ENCODE measurements at regions not wholly inside any gene's neighbourhood (a gene's known extent, or its start where the extent isn't known, plus 50 kb on each side); places are given as distances from the start of the nearest gene placed in this dataset.
A peak's percentile ranks its signal among the peaks of the same experiment; 100 is the strongest.

GRCh38 chr17:69605571-69605970, 191.1 kb downstream of the MAP2K6 start:
- WGBS (ENCODE audit: insufficient coverage) = 98% methylated on average over 3 of the region's 5 CpGs
- H3K4me3 ChIP-seq (ENCODE audit: control insufficient read depth in 1 of 7, extremely low read depth in 1 of 7, insufficient read depth in 4 of 7, low read depth in 2 of 7, low read length in 6 of 7) = no peak overlapping the region
- H3K36me3 ChIP-seq (ENCODE audit: control insufficient read depth in 4 of 4, insufficient read depth in 4 of 4, low read length in 3 of 4) = no peaks in the 10 kb centered on the region
- H3K9me3 ChIP-seq (ENCODE audit: control extremely low read depth in 1 of 5, control insufficient read depth in 4 of 5, insufficient read depth in 2 of 5, low read depth in 1 of 5, low read length in 4 of 5) = no peaks in the 10 kb centered on the region
- CTCF ChIA-PET = interaction anchor here (1.0 kb wide), 1 partner anchor 950 kb away, joined by 3 read pairs; no protein-coding TSS in a partner anchor
- POLR2A ChIA-PET = no interaction called here
- no peak overlapping the region for H3K27ac ChIP-seq (ENCODE audit: insufficient read depth in 1 of 2, low read depth in 1 of 2, low read length in 2 of 2, poor library complexity in 1 of 2, severe bottlenecking in 2 of 2)
- H3K4me1 ChIP-seq (ENCODE audit: control extremely low read depth in 1 of 4, control insufficient read depth in 4 of 4, insufficient read depth in 4 of 4, low read length in 3 of 4) = peaks cover 0 to 26% (median 15%) of the 10 kb centered on the region in 4 experiments
- DNase-seq = no peak
- H3K27me3 ChIP-seq (replicated peaks in 2 of 5; ENCODE audit: control insufficient read depth in 4 of 5, insufficient read depth in 5 of 5, low read length in 4 of 5) = no peaks in the 10 kb centered on the region

GRCh38 chr17:69606142-69606800, 191.8 kb downstream of the MAP2K6 start:
- POLR2A ChIA-PET = no interaction called here
- no peaks in the 10 kb centered on the region for H3K9me3 ChIP-seq (ENCODE audit: control extremely low read depth in 1 of 5, control insufficient read depth in 4 of 5, insufficient read depth in 2 of 5, low read depth in 1 of 5, low read length in 4 of 5)
- H3K4me1 ChIP-seq (ENCODE audit: control extremely low read depth in 1 of 4, control insufficient read depth in 4 of 4, insufficient read depth in 4 of 4, low read length in 3 of 4) = peaks cover 0 to 26% (median 15%) of the 10 kb centered on the region in 4 experiments

GRCh38 chr17:69607162-69607834, 192.8 kb downstream of the MAP2K6 start:
- H3K27ac ChIP-seq (ENCODE audit: insufficient read depth in 1 of 2, low read depth in 1 of 2, low read length in 2 of 2, poor library complexity in 1 of 2, severe bottlenecking in 2 of 2) = no peak overlapping the region
- 67% methylated on average over 2 of the region's 6 CpGs for WGBS (ENCODE audit: insufficient coverage)
- POLR2A ChIA-PET = no interaction called here
- H3K27me3 ChIP-seq (replicated peaks in 2 of 5; ENCODE audit: control insufficient read depth in 4 of 5, insufficient read depth in 5 of 5, low read length in 4 of 5) = no peaks in the 10 kb centered on the region
- peaks cover 0 to 26% (median 15%) of the 10 kb centered on the region in 4 experiments for H3K4me1 ChIP-seq (ENCODE audit: control extremely low read depth in 1 of 4, control insufficient read depth in 4 of 4, insufficient read depth in 4 of 4, low read length in 3 of 4)
- DNase-seq = peak; percentile 51 to 74 (median 65)
- no peaks in the 10 kb centered on the region for H3K9me3 ChIP-seq (ENCODE audit: control extremely low read depth in 1 of 5, control insufficient read depth in 4 of 5, insufficient read depth in 2 of 5, low read depth in 1 of 5, low read length in 4 of 5)
- H3K36me3 ChIP-seq (ENCODE audit: control insufficient read depth in 4 of 4, insufficient read depth in 4 of 4, low read length in 3 of 4) = no peaks in the 10 kb centered on the region
- no peak overlapping the region for H3K4me3 ChIP-seq (ENCODE audit: control insufficient read depth in 1 of 7, extremely low read depth in 1 of 7, insufficient read depth in 4 of 7, low read depth in 2 of 7, low read length in 6 of 7)
- CTCF ChIA-PET = interaction anchor here (0.9 to 2.3 kb wide), 20 partner anchors 10 to 1022 kb away, joined by 3 to 12 read pairs (median 4); no protein-coding TSS in a partner anchor

More at GRCh38 chr17:69606142-69606800, 191.8 kb downstream of the MAP2K6 start:
- CTCF ChIA-PET = interaction anchor here (0.9 to 2.3 kb wide), 17 partner anchors 11 to 1023 kb away, joined by 3 to 12 read pairs (median 5); no protein-coding TSS in a partner anchor
- Histone ChIP-seq H3K27me3 (replicated peaks in 2 of 5; ENCODE audit: control insufficient read depth in 4 of 5, insufficient read depth in 5 of 5, low read length in 4 of 5) (no peaks in the 10 kb centered on the region), H3K4me3 (ENCODE audit: control insufficient read depth in 1 of 7, extremely low read depth in 1 of 7, insufficient read depth in 4 of 7, low read depth in 2 of 7, low read length in 6 of 7) (no peak overlapping the region), H3K27ac (ENCODE audit: insufficient read depth in 1 of 2, low read depth in 1 of 2, low read length in 2 of 2, poor library complexity in 1 of 2, severe bottlenecking in 2 of 2) (no peak overlapping the region), H3K36me3 (ENCODE audit: control insufficient read depth in 4 of 4, insufficient read depth in 4 of 4, low read length in 3 of 4) (no peaks in the 10 kb centered on the region)
- 90% methylated on average over 4 of the region's 5 CpGs for WGBS (ENCODE audit: insufficient coverage)
- no peak for DNase-seq

GRCh38 chr17:69608141-69608540, 193.6 kb downstream of the MAP2K6 start:
- DNase-seq = no peak
- Histone ChIP-seq H3K27ac (ENCODE audit: insufficient read depth in 1 of 2, low read depth in 1 of 2, low read length in 2 of 2, poor library complexity in 1 of 2, severe bottlenecking in 2 of 2) (no peak overlapping the region), H3K27me3 (replicated peaks in 2 of 5; ENCODE audit: control insufficient read depth in 4 of 5, insufficient read depth in 5 of 5, low read length in 4 of 5) (no peaks in the 10 kb centered on the region), H3K9me3 (ENCODE audit: control extremely low read depth in 1 of 5, control insufficient read depth in 4 of 5, insufficient read depth in 2 of 5, low read depth in 1 of 5, low read length in 4 of 5) (no peaks in the 10 kb centered on the region), H3K4me1 (ENCODE audit: control extremely low read depth in 1 of 4, control insufficient read depth in 4 of 4, insufficient read depth in 4 of 4, low read length in 3 of 4) (peaks cover 0 to 26% (median 12%) of the 10 kb centered on the region in 4 experiments), H3K4me3 (ENCODE audit: control insufficient read depth in 1 of 7, extremely low read depth in 1 of 7, insufficient read depth in 4 of 7, low read depth in 2 of 7, low read length in 6 of 7) (no peak overlapping the region), H3K36me3 (ENCODE audit: control insufficient read depth in 4 of 4, insufficient read depth in 4 of 4, low read length in 3 of 4) (no peaks in the 10 kb centered on the region)
- ChIA-PET CTCF (interaction anchor here (1.1 to 2.3 kb wide), 13 partner anchors 11 to 1022 kb away, joined by 3 to 12 read pairs (median 5); partner anchors contain the start of gene KCNJ2), POLR2A (interaction anchor here (0.7 kb wide), 1 partner anchor 145 kb away, joined by 8 read pairs; no protein-coding TSS in a partner anchor)
- WGBS (ENCODE audit: insufficient coverage) = 82% methylated on average over 2 of the region's 2 CpGs

- DNase-seq = peak in 2 of 3 donors; percentile 37 to 44
- whole genome bisulfite sequencing (ENCODE audit: insufficient coverage) = 36% methylated on average over 2 of the region's 4 CpGs
- CTCF ChIA-PET = interaction anchor here (0.6 to 1.8 kb wide), 18 partner anchors 9 to 1021 kb away, joined by 3 to 8 read pairs (median 4); partner anchors contain the start of gene KCNJ2
- no peaks in the 10 kb centered on the region for H3K36me3 ChIP-seq (ENCODE audit: control insufficient read depth in 4 of 4, insufficient read depth in 4 of 4, low read length in 3 of 4)
- POLR2A ChIA-PET = interaction anchor here (0.7 kb wide), 1 partner anchor 144 kb away, joined by 8 read pairs; no protein-coding TSS in a partner anchor
- peaks cover 0 to 26% (median 11%) of the 10 kb centered on the region in 4 experiments for H3K4me1 ChIP-seq (ENCODE audit: control extremely low read depth in 1 of 4, control insufficient read depth in 4 of 4, insufficient read depth in 4 of 4, low read length in 3 of 4)
- no peaks in the 10 kb centered on the region for H3K9me3 ChIP-seq (ENCODE audit: control extremely low read depth in 1 of 5, control insufficient read depth in 4 of 5, insufficient read depth in 2 of 5, low read depth in 1 of 5, low read length in 4 of 5)
- H3K4me3 ChIP-seq (ENCODE audit: control insufficient read depth in 1 of 7, extremely low read depth in 1 of 7, insufficient read depth in 4 of 7, low read depth in 2 of 7, low read length in 6 of 7) = peak overlapping the region in 1 of 7 experiments; percentile 4
- H3K27me3 ChIP-seq (replicated peaks in 2 of 5; ENCODE audit: control insufficient read depth in 4 of 5, insufficient read depth in 5 of 5, low read length in 4 of 5) = no peaks in the 10 kb centered on the region
- H3K27ac ChIP-seq (ENCODE audit: insufficient read depth in 1 of 2, low read depth in 1 of 2, low read length in 2 of 2, poor library complexity in 1 of 2, severe bottlenecking in 2 of 2) = no peak overlapping the region
Measured at GRCh38 chr17:69608808-69609472, 194.4 kb downstream of the MAP2K6 start.

- Histone ChIP-seq H3K36me3 (ENCODE audit: control insufficient read depth in 4 of 4, insufficient read depth in 4 of 4, low read length in 3 of 4) (no peaks in the 10 kb centered on the region), H3K27ac (ENCODE audit: insufficient read depth in 1 of 2, low read depth in 1 of 2, low read length in 2 of 2, poor library complexity in 1 of 2, severe bottlenecking in 2 of 2) (no peak overlapping the region), H3K4me3 (ENCODE audit: control insufficient read depth in 1 of 7, extremely low read depth in 1 of 7, insufficient read depth in 4 of 7, low read depth in 2 of 7, low read length in 6 of 7) (peak overlapping the region in 1 of 7 experiments; percentile 4), H3K9me3 (ENCODE audit: control extremely low read depth in 1 of 5, control insufficient read depth in 4 of 5, insufficient read depth in 2 of 5, low read depth in 1 of 5, low read length in 4 of 5) (no peaks in the 10 kb centered on the region), H3K27me3 (replicated peaks in 2 of 5; ENCODE audit: control insufficient read depth in 4 of 5, insufficient read depth in 5 of 5, low read length in 4 of 5) (no peaks in the 10 kb centered on the region), H3K4me1 (ENCODE audit: control extremely low read depth in 1 of 4, control insufficient read depth in 4 of 4, insufficient read depth in 4 of 4, low read length in 3 of 4) (peaks cover 0 to 26% (median 11%) of the 10 kb centered on the region in 4 experiments)
- POLR2A ChIA-PET = no interaction called here
- 100% methylated on average over 3 of the region's 6 CpGs for WGBS (ENCODE audit: insufficient coverage)
- DNase-seq = peak; percentile 16 to 42 (median 24)
- CTCF ChIA-PET = interaction anchor here (0.6 to 1.8 kb wide), 17 partner anchors 10 to 1020 kb away, joined by 3 to 8 read pairs (median 4); partner anchors contain the start of gene KCNJ2
Measured at GRCh38 chr17:69609473-69610305, 195.2 kb downstream of the MAP2K6 start.

All from common myeloid progenitor, CD34-positive (primary cell).